Transverse colon (tissue), 4 donors: ENCODE measurements at regions not wholly inside any gene's neighbourhood (a gene's known extent, or its start where the extent isn't known, plus 50 kb on each side); places are given as distances from the start of the nearest gene placed in this dataset.

Experiments used
- DNase-seq: peaks from one replicate; pipeline ENCODE4 v3.0.0-alpha.2; 2019
- H3K27ac ChIP-seq, 4 donors: fragments of 200-600 bp; sonication (generic); 2 replicates each; pipeline ENCODE4 v1.5.1; 2016 to 2018; ENCODE audit warnings: inconsistent platforms in 4 of 4
- H3K27me3 ChIP-seq: fragments of 200-600 bp; sonication (generic); 2 replicates; pipeline ENCODE4 v1.5.1; 2017; ENCODE audit warnings: inconsistent platforms
- H3K36me3 ChIP-seq, 4 donors: fragments of 200-600 bp; sonication (generic); 2 replicates each; pipeline ENCODE4 v1.5.1; 2017 to 2019; ENCODE audit warnings: inconsistent platforms in 4 of 4
- H3K4me1 ChIP-seq, 4 donors: fragments of 200-600 bp; sonication (generic); 2 replicates each; pipeline ENCODE4 v1.5.1; 2017 to 2020; ENCODE audit warnings: inconsistent platforms in 4 of 4
- H3K4me3 ChIP-seq, 4 donors: fragments of 200-600 bp; sonication (generic); 1 replicate in 1 of 4; 2 replicates in 3 of 4; pipeline versions ENCODE4 v1.5.1 to v1.6.1; 2017 to 2019; ENCODE audit warnings: inconsistent platforms in 4 of 4
- H3K9me3 ChIP-seq, 2 donors: fragments of 200-600 bp; sonication (generic); 2 replicates each; pipeline ENCODE4 v1.5.1; 2017 to 2019; ENCODE audit warnings: inconsistent platforms in 2 of 2
- EP300 ChIP-seq: sonication (generic); formaldehyde crosslinking; IDR thresholded peaks from one replicate; pipeline ENCODE4 v1.6.1; 2017; ENCODE audit warnings: antibody characterized with exemption, low read depth
- POLR2A ChIP-seq: fragments of 450-650 bp; IDR thresholded peaks from one replicate; pipeline ENCODE4 v1.6.1; 2016; ENCODE audit warnings: antibody characterized with exemption, mild to moderate bottlenecking, moderate library complexity
- POLR2AphosphoS5 ChIP-seq, 3 donors: sonication (generic); formaldehyde crosslinking; IDR thresholded peaks; one replicate each; pipeline ENCODE4 v1.6.1; 2016; ENCODE audit warnings: antibody characterized with exemption in 3 of 3
- WGBS, 2 donors: methylation state at CpG; one replicate each; pipeline ENCODE4 v1.1.5; 2018; ENCODE audit warnings: low coverage in 1 of 2; 5-methylcytosine and 5-hydroxymethylcytosine counted together
- in situ Hi-C, 4 donors: fragments of 200-750 bp; cut with MboI; loops; one replicate each; pipeline versions ENCODE4 v1.15.0 to v1.15.1; 2017; ENCODE audit warnings: low sequenced_read_pairs in 3 of 4, low pct_ligation_motif_present in 1 of 4, low pct_unique_long_range_greater_than_20kb in 1 of 4
- intact Hi-C: fragments of 100-400 bp; cut with DNase I; formaldehyde crosslinking; loops from one replicate; pipeline ENCODE4 v1.15.1; 2023; ENCODE audit warnings: low total_unique reads
- TF ChIP-seq, protein P1 (sequence below), 5 experiments: fragments of 200-600 bp in 3 of 5; fragments of 450-650 bp in 2 of 5; sonication (generic) in 3 of 5; IDR thresholded peaks; 1 replicate in 2 of 5; 2 replicates in 3 of 5; pipeline ENCODE4 v1.5.1; 2016 to 2017; ENCODE audit warnings: antibody characterized with exemption in 5 of 5, inconsistent platforms in 3 of 5, mild to moderate bottlenecking in 2 of 5, moderate library complexity in 1 of 5

DNA sequence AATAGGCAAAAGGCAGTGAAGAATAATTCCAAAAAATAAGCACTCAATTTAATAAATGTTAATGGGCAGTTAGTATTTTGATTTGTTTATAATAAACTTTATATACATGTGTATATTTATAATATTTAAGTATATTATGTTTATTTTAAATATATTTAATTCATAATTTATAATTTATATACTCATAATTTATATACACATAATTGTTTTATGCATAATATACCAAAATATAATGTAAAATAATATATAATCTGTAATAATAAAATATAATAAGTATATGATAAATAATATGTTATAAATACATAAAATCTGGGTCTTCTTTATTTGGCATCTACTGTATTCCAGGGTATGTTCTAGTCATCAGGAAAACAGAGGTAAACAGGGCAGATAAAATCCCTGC is 100.2 kb upstream of the ARID2 start:
- DNase-seq, result no peak
- no peaks in the 10 kb centered on the region for H3K27me3 ChIP-seq
- in situ Hi-C loops (no loop called here), intact Hi-C loops (no loop called here)
- H3K4me1 ChIP-seq, result no peaks in the 10 kb centered on the region
- no peaks in the 10 kb centered on the region for H3K9me3 ChIP-seq
- H3K27ac ChIP-seq, result no peak overlapping the region
- no peaks in the 10 kb centered on the region for H3K36me3 ChIP-seq
- TF ChIP-seq POLR2AphosphoS5 (IDR thresholded peaks at IDR 0.05) (no peak), POLR2A (no peak), EP300 (no peak)
- TF ChIP-seq, protein P1, sequence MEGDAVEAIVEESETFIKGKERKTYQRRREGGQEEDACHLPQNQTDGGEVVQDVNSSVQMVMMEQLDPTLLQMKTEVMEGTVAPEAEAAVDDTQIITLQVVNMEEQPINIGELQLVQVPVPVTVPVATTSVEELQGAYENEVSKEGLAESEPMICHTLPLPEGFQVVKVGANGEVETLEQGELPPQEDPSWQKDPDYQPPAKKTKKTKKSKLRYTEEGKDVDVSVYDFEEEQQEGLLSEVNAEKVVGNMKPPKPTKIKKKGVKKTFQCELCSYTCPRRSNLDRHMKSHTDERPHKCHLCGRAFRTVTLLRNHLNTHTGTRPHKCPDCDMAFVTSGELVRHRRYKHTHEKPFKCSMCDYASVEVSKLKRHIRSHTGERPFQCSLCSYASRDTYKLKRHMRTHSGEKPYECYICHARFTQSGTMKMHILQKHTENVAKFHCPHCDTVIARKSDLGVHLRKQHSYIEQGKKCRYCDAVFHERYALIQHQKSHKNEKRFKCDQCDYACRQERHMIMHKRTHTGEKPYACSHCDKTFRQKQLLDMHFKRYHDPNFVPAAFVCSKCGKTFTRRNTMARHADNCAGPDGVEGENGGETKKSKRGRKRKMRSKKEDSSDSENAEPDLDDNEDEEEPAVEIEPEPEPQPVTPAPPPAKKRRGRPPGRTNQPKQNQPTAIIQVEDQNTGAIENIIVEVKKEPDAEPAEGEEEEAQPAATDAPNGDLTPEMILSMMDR (IDR thresholded peaks at IDR 0.05), result no peak
- no peak overlapping the region for H3K4me3 ChIP-seq

DNA sequence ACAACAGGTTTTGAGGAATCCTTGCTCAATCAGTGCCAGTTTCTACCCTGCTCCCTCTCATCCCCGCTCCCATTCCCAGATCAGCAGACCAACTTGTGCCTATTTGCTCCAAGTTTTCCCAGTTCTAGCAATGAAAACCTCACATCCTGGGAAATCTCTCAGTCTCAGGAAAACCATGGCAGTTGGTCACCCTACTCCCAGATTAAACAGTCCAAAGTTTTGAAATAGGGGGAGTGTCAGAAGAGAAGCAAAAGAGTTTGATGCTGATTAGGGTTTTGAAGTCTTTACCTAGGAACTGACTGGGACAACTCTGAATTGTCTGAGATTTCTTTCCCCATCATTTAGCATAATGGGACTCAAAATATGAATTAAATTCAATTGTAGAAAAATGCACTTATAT is 95.8 kb upstream of the ARID2 start:
- in situ Hi-C loops, result no loop called here
- Histone ChIP-seq H3K27ac (no peak overlapping the region), H3K27me3 (no peaks in the 10 kb centered on the region), H3K4me1 (no peaks in the 10 kb centered on the region), H3K36me3 (no peaks in the 10 kb centered on the region), H3K9me3 (no peaks in the 10 kb centered on the region), H3K4me3 (no peak overlapping the region)
- intact Hi-C loops, result no loop called here
- DNase-seq, result no peak
- TF ChIP-seq POLR2AphosphoS5 (IDR thresholded peaks at IDR 0.05), result no peak
- WGBS, 2 donors, result 97% methylated on average over 1 of the region's 1 CpG; no CpG with 5 or more reads in 1 of the 2 donors

- 79 to 84% methylated on average over 3 to 6 of the region's 6 CpGs for WGBS, 2 donors
- Histone ChIP-seq H3K27ac (no peak overlapping the region), H3K9me3 (no peaks in the 10 kb centered on the region), H3K4me1 (no peaks in the 10 kb centered on the region), H3K27me3 (no peaks in the 10 kb centered on the region), H3K36me3 (no peaks in the 10 kb centered on the region), H3K4me3 (no peak overlapping the region)
- in situ Hi-C loops (no loop called here), intact Hi-C loops (no loop called here)
- TF ChIP-seq POLR2AphosphoS5 (IDR thresholded peaks at IDR 0.05), result no peak
- no peak for TF ChIP-seq EP300
- TF ChIP-seq POLR2A, result no peak
- TF ChIP-seq, protein P1 (IDR thresholded peaks at IDR 0.05), result no peak
- DNase-seq, result no peak
These were observed 95.1 kb upstream of the ARID2 start for GRCh38 chr12:45634273-45634917.

- DNase-seq, result no peak
- no peak overlapping the region for H3K27ac ChIP-seq
- H3K4me1 ChIP-seq, result no peaks in the 10 kb centered on the region
- H3K4me3 ChIP-seq, result no peak overlapping the region
- TF ChIP-seq, protein P1 (IDR thresholded peaks at IDR 0.05), result no peak
- TF ChIP-seq EP300 (no peak), POLR2AphosphoS5 (IDR thresholded peaks at IDR 0.05) (no peak), POLR2A (no peak)
- intact Hi-C loops, result no loop called here
- H3K36me3 ChIP-seq, result no peaks in the 10 kb centered on the region
- 67 to 77% methylated on average over 1 to 2 of the region's 2 CpGs for WGBS, 2 donors
- no peaks in the 10 kb centered on the region for H3K9me3 ChIP-seq
- no peaks in the 10 kb centered on the region for H3K27me3 ChIP-seq
- in situ Hi-C loops, result no loop called here
These were observed 92.3 kb upstream of the ARID2 start for GRCh38 chr12:45637242-45637641.

DNA sequence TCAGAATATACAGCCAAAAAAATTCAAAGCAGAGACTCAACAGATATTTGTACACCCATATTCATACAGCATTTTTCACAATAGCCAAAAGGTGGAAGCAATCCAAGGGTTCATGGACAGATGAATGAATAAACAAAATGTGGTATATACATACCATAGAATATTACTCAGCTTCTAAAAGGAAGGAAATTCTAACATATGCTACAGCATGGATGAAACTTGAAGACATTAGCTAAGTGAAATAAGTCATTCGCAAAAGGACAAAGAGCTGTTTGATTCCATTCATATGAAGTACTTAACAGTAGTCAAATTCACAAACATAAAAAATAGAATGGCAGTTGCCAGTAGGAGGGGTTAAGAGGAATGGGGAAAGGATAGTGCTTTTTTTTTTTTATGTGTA is 91.8 kb upstream of the ARID2 start:
- WGBS, 2 donors, result 88 to 92% methylated on average over 1 of the region's 1 CpG
- intact Hi-C loops, result no loop called here
- H3K36me3 ChIP-seq, result no peaks in the 10 kb centered on the region
- no peak for DNase-seq
- in situ Hi-C loops, result no loop called here
- H3K4me1 ChIP-seq, result no peaks in the 10 kb centered on the region
- no peaks in the 10 kb centered on the region for H3K9me3 ChIP-seq
- H3K4me3 ChIP-seq, result no peak overlapping the region
- no peaks in the 10 kb centered on the region for H3K27me3 ChIP-seq
- TF ChIP-seq POLR2A (no peak), POLR2AphosphoS5 (IDR thresholded peaks at IDR 0.05) (no peak), EP300 (no peak)
- TF ChIP-seq, protein P1 (IDR thresholded peaks at IDR 0.05), result no peak
- no peak overlapping the region for H3K27ac ChIP-seq
